Smooth muscle cell (in vitro differentiated cells): ENCODE measurements at regions not wholly inside any gene's neighbourhood (a gene's known extent, or its start where the extent isn't known, plus 50 kb on each side); places are given as distances from the start of the nearest gene placed in this dataset.

Experiments used
- DNase-seq: peaks from one replicate; lab custom pipeline; 2025; ENCODE audit not compliant: unreplicated experiment; lab: John Stamatoyannopoulos, UW
- H2AFZ ChIP-seq: fragments of 200-600 bp; sonication (generic); 2 replicates; pipeline ENCODE4 v1.6.0; 2016; ENCODE audit warnings: antibody characterized with exemption, low read depth, mild to moderate bottlenecking
- H3F3A ChIP-seq: fragments of 200-600 bp; sonication (generic); 2 replicates; pipeline ENCODE4 v1.6.0; 2017; ENCODE audit warnings: antibody characterized with exemption, low read depth
- H3K27ac ChIP-seq: fragments of 200-600 bp; sonication (generic); 2 replicates; pipeline ENCODE4 v1.5.1; 2016; ENCODE audit warnings: low read depth, mild to moderate bottlenecking
- H3K27me3 ChIP-seq: fragments of 200-600 bp; sonication (generic); 2 replicates; pipeline ENCODE4 v1.6.1; 2016; ENCODE audit warnings: low read depth, mild to moderate bottlenecking
- H3K36me3 ChIP-seq: fragments of 200-600 bp; sonication (generic); 2 replicates; pipeline ENCODE4 v1.5.1; 2016; ENCODE audit warnings: low read depth
- H3K4me1 ChIP-seq: fragments of 200-600 bp; sonication (generic); 2 replicates; pipeline ENCODE4 v1.5.1; 2016; ENCODE audit warnings: low read depth
- H3K4me2 ChIP-seq: fragments of 200-600 bp; sonication (generic); 2 replicates; pipeline ENCODE4 v1.6.0; 2016; ENCODE audit warnings: mild to moderate bottlenecking
- H3K4me3 ChIP-seq: fragments of 200-600 bp; sonication (generic); 2 replicates; pipeline ENCODE4 v1.5.1; 2016; ENCODE audit warnings: mild to moderate bottlenecking
- H3K79me2 ChIP-seq: fragments of 200-600 bp; sonication (generic); 2 replicates; pipeline ENCODE4 v1.6.0; 2016; ENCODE audit warnings: low read depth, mild to moderate bottlenecking
- H3K9ac ChIP-seq: fragments of 200-600 bp; sonication (generic); 2 replicates; pipeline ENCODE4 v1.6.0; 2016; ENCODE audit warnings: low read depth
- H3K9me3 ChIP-seq: fragments of 200-600 bp; sonication (generic); replicated peaks from 2 replicates; pipeline ENCODE4 v1.5.1; 2016; ENCODE audit warnings: low read depth
- H4K20me1 ChIP-seq: fragments of 200-600 bp; sonication (generic); 2 replicates; pipeline ENCODE4 v1.6.0; 2016; ENCODE audit warnings: low read depth
- CTCF ChIP-seq: fragments of 200-600 bp; sonication (generic); IDR thresholded peaks from 2 replicates; pipeline ENCODE4 v1.5.1; 2017; ENCODE audit warnings: borderline replicate concordance, mild to moderate bottlenecking, antibody characterized with exemption; ENCODE audit not compliant: insufficient read depth, poor library complexity, severe bottlenecking
- WGBS: methylation state at CpG from one replicate; pipeline ENCODE4 v1.1.7; 2016; ENCODE audit warnings: low lambda C conversion rate; 5-methylcytosine and 5-hydroxymethylcytosine counted together

DNA sequence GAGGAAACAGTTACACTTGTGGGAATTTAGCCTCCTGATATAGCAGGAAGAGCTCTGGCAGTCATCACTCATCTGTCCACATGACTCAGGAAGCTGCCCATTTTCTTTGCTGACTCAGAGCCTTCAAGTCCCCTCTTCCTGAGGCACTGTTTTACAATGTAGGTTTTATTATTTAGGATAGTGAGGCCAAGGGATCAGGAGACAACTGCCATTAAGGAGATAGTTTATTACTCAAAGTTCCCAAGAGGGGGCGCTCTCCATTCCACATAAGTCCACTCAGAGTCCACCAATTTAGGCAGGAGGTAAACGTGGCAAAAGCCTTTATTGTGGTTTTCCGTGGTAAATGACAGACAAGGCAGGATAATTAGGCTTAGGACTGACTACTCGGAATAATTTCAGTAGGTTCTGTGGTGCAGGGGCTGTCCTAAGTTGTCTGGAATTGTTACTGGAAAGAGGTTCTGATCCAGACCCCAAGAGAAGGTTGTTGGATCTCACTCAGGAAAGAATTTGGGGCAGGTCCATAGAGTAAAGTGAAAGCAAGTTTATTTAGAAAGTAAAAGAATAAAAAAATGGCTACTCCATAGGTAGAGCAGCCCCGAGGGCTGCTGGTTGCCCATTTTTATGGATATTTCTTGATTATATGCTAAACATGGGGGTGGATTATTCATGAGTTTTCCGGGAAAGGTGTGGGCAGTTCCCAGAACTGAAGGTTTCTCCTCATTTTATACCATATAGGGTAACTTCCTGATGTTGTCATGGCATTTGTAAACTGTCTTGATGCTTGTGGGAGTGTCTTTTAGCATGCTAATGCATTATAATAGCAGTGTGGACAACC, 96.0 kb upstream of the RAB40AL start:
- TF ChIP-seq CTCF = peak; percentile 17
- DNase-seq = no peak

DNA sequence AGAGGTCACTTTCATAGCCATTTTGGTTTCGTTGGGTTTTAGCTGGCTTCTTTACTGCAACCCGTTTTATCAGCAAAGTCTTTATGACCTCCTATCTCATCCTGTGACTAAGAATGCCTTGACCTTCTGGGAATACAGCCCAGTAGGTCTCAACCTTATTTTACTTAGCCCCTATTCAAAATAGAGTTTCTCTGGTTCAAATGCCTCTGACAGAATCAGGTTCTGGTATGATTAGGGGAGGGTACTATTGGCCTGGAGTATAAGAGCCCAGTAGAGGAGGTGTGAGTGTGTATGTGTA, 95.4 kb upstream of the RAB40AL start:
- no peak overlapping the region for H3K27ac ChIP-seq
- 32% methylated on average over 2 of the region's 2 CpGs for WGBS

More for the DNA sequence above, 96.0 kb upstream of the RAB40AL start:
- Histone ChIP-seq H3K27ac (no peak overlapping the region), H3K79me2 (no peaks in the 10 kb centered on the region), H3K27me3 (no peaks in the 10 kb centered on the region), H3F3A (no peaks in the 10 kb centered on the region), H3K4me3 (no peak overlapping the region), H3K36me3 (no peaks in the 10 kb centered on the region), H4K20me1 (no peaks in the 10 kb centered on the region), H3K4me2 (no peak overlapping the region), H3K4me1 (no peaks in the 10 kb centered on the region), H2AFZ (no peak overlapping the region), H3K9me3 (no peaks in the 10 kb centered on the region), H3K9ac (no peak overlapping the region)
- WGBS = 57% methylated on average over 6 of the region's 6 CpGs

DNA sequence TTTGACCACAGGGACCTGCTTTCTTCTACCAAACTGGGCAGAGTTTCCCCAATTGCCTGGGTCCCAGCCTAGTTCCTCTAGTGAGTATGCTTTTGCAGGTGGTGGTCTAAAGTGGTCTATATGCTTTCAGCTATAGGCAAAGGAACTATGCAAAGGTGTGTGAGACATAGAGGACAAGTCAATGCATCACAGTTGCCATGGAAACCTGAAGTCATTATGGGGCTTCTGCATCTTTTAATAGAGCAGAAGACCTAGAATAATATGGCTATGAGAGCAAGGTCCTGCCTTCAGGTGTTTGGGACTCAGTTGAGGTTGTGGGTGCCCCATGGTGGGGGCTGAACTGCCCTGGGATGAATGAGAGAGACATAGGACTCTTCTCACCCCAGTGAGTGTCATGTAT, 92.1 kb upstream of the RAB40AL start:
- Histone ChIP-seq H3K4me3 (no peak overlapping the region), H3K27me3 (no peaks in the 10 kb centered on the region)

More for the DNA sequence above, 95.4 kb upstream of the RAB40AL start:
- Histone ChIP-seq H3K9ac (no peak overlapping the region), H3K27me3 (no peaks in the 10 kb centered on the region), H3K36me3 (no peaks in the 10 kb centered on the region), H2AFZ (no peak overlapping the region), H3K79me2 (no peaks in the 10 kb centered on the region), H3F3A (no peaks in the 10 kb centered on the region), H3K4me3 (no peak overlapping the region), H3K4me2 (no peak overlapping the region), H4K20me1 (no peaks in the 10 kb centered on the region), H3K9me3 (no peaks in the 10 kb centered on the region), H3K4me1 (no peaks in the 10 kb centered on the region)
- no peak for TF ChIP-seq CTCF
- DNase-seq = no peak

More for the DNA sequence above, 92.1 kb upstream of the RAB40AL start:
- Histone ChIP-seq H2AFZ (no peak overlapping the region), H3K79me2 (no peaks in the 10 kb centered on the region), H3F3A (no peaks in the 10 kb centered on the region), H3K9me3 (no peaks in the 10 kb centered on the region), H3K9ac (no peak overlapping the region), H4K20me1 (no peaks in the 10 kb centered on the region), H3K4me2 (no peak overlapping the region), H3K27ac (no peak overlapping the region), H3K36me3 (no peaks in the 10 kb centered on the region), H3K4me1 (no peaks in the 10 kb centered on the region)
- TF ChIP-seq CTCF = no peak
- DNase-seq = no peak
